HL-60 (cell line): ENCODE measurements at regions not wholly inside any gene's neighbourhood (a gene's known extent, or its start where the extent isn't known, plus 50 kb on each side); places are given as distances from the start of the nearest gene placed in this dataset.

ENCODE experiments used
- DNase-seq, 2 experiments: peaks; one replicate each; pipeline ENCODE4 v3.0.0-alpha.2; 2010 to 2020; ENCODE audit warnings: low read depth in 1 of 2, low spot score in 1 of 2
- H3K27ac ChIP-seq: fragments of 250-450 bp; sonication (Bioruptor Pico); replicated peaks from 2 replicates; pipeline ENCODE4 v1.5.1; 2020; ENCODE audit warnings: mild to moderate bottlenecking, moderate library complexity
- H3K27me3 ChIP-seq: fragments of 250-450 bp; sonication (Bioruptor Pico); 2 replicates; pipeline ENCODE4 v1.5.1; 2021; ENCODE audit warnings: mild to moderate bottlenecking, moderate library complexity; ENCODE audit not compliant: insufficient read depth, poor library complexity, severe bottlenecking
- H3K4me3 ChIP-seq: replicated peaks from 2 replicates; pipeline ENCODE4 v1.5.1; 2011; ENCODE audit warnings: mild to moderate bottlenecking, control low read depth, low read length; ENCODE audit not compliant: insufficient read depth
- CTCF ChIP-seq: IDR thresholded peaks from one replicate; pipeline ENCODE4 v1.5.1; 2011; ENCODE audit warnings: low read length, control low read depth, inconsistent platforms; ENCODE audit not compliant: insufficient read depth
- GABPA ChIP-seq: IDR thresholded peaks from 2 replicates; pipeline ENCODE4 v1.6.1; 2012; ENCODE audit warnings: low read depth
- POLR2AphosphoS5 ChIP-seq: IDR thresholded peaks from 2 replicates; pipeline ENCODE4 v1.6.1; 2012; ENCODE audit warnings: low read depth
- REST ChIP-seq: IDR thresholded peaks from 2 replicates; pipeline ENCODE4 v1.6.1; 2012; ENCODE audit warnings: low read depth; ENCODE audit not compliant: insufficient replicate concordance
- SPI1 ChIP-seq: IDR thresholded peaks from 2 replicates; pipeline ENCODE4 v1.6.1; 2012; ENCODE audit warnings: low read depth, mild to moderate bottlenecking, borderline replicate concordance

- no peaks in the 10 kb centered on the region for H3K27me3 ChIP-seq
- no peak for DNase-seq
- H3K27ac ChIP-seq = no peak overlapping the region
- no peak overlapping the region for H3K4me3 ChIP-seq
- no peak for TF ChIP-seq SPI1
- no peak for TF ChIP-seq CTCF
- TF ChIP-seq POLR2AphosphoS5 = no peak
- TF ChIP-seq REST = no peak
- TF ChIP-seq GABPA = no peak
Observed at GRCh38 chr3:70712449-70713082, 400.1 kb upstream of the MDFIC2 start.

- no peak overlapping the region for H3K27ac ChIP-seq
- no peak overlapping the region for H3K4me3 ChIP-seq
- DNase-seq = no peak
- TF ChIP-seq REST (no peak), SPI1 (no peak), GABPA (no peak), CTCF (no peak), POLR2AphosphoS5 (no peak)
- H3K27me3 ChIP-seq = peaks cover 2% of the 10 kb centered on the region
Observed at GRCh38 chr3:70703305-70704102, 391.1 kb upstream of the MDFIC2 start.

GRCh38 chr3:70702132-70702531 is 389.7 kb upstream of the MDFIC2 start:
- TF ChIP-seq POLR2AphosphoS5 = no peak
- TF ChIP-seq SPI1 = no peak
- no peak for TF ChIP-seq CTCF
- TF ChIP-seq REST = no peak
- TF ChIP-seq GABPA = no peak
- Histone ChIP-seq H3K27me3 (peaks cover 2% of the 10 kb centered on the region), H3K27ac (no peak overlapping the region), H3K4me3 (no peak overlapping the region)
- DNase-seq = no peak
